GM23338 (cell line): ENCODE measurements at regions not wholly inside any gene's neighbourhood (a gene's known extent, or its start where the extent isn't known, plus 50 kb on each side); places are given as distances from the start of the nearest gene placed in this dataset.

ENCODE experiments used
- CTCF ChIP-seq, 2 experiments: fragments of 200-600 bp in 1 of 2; sonication (generic) in 1 of 2; conservative IDR thresholded peaks; 2 replicates each; pipeline versions ENCODE4 v1.5.1 to v1.6.1; 2016 to 2017; ENCODE audit warnings: antibody characterized with exemption in 2 of 2, low read depth in 2 of 2, mild to moderate bottlenecking in 2 of 2, moderate library complexity in 1 of 2
- ETS1 ChIP-seq: IDR thresholded peaks from 2 replicates; pipeline ENCODE4 v1.6.1; 2016; ENCODE audit warnings: antibody characterized with exemption
- EZH2 ChIP-seq: fragments of 200-600 bp; sonication (generic); IDR thresholded peaks from one replicate; pipeline ENCODE4 v1.8.0; 2017; ENCODE audit warnings: antibody characterized with exemption, mild to moderate bottlenecking, low read depth; ENCODE audit not compliant: unreplicated experiment
- JUNB ChIP-seq: IDR thresholded peaks from one replicate; pipeline ENCODE4 v1.6.1; 2016; ENCODE audit warnings: antibody characterized with exemption; ENCODE audit not compliant: unreplicated experiment
- POLR2AphosphoS5 ChIP-seq: IDR thresholded peaks from 2 replicates; pipeline ENCODE4 v1.6.1; 2016; ENCODE audit warnings: antibody characterized with exemption, low read depth
- REST ChIP-seq: IDR thresholded peaks from one replicate; pipeline ENCODE4 v1.6.1; 2018; ENCODE audit warnings: antibody characterized with exemption; ENCODE audit not compliant: unreplicated experiment
- ZNF331 ChIP-seq: fragments of 250-450 bp; sonication (Bioruptor Pico); IDR thresholded peaks from 2 replicates; pipeline ENCODE4 v1.5.0; 2020; ENCODE audit warnings: low read depth, mild to moderate bottlenecking, moderate library complexity

GRCh38 chr12:105915997-105916759 lies 222.6 kb downstream of the NUAK1 start:
- TF ChIP-seq CTCF (conservative IDR thresholded peaks at IDR 0.05; ENCODE audit: low read depth in 2 of 2) (no peak), EZH2 (no peak), JUNB (no peak), ZNF331 (CRISPR knock-in tag) (no peak), POLR2AphosphoS5 (no peak), ETS1 (no peak), REST (no peak)
